Activated naive CD4-positive, alpha-beta T cell treated with anti-CD3 and anti-CD28 coated beads, Interleukin-2, amount 10 ng/mL, durations not matched to agents 7 days and 5 days (primary cell): ENCODE measurements at regions not wholly inside any gene's neighbourhood (a gene's known extent, or its start where the extent isn't known, plus 50 kb on each side); places are given as distances from the start of the nearest gene placed in this dataset.

Experiments
- CTCF ChIA-PET: fragments of 350-600 bp; sonication (Branson Sonifier 250); formaldehyde crosslinking; loops from one replicate; lab custom pipeline; 2021; ENCODE audit warnings: antibody characterized with exemption; lab: Charles Lee
- DNase-seq: peaks from one replicate; pipeline ENCODE4 v3.0.0-alpha.2; 2020
- H3K27ac Mint-ChIP-seq: one replicate; pipeline ENCODE4 v1.8.0; 2021; ENCODE audit warnings: mild to moderate bottlenecking, moderate library complexity, mixed read lengths
- H3K27me3 Mint-ChIP-seq: one replicate; pipeline ENCODE4 v1.8.0; 2021; ENCODE audit warnings: mild to moderate bottlenecking, mixed read lengths
- H3K36me3 Mint-ChIP-seq: one replicate; pipeline ENCODE4 v1.8.0; 2021; ENCODE audit warnings: mixed read lengths
- H3K4me1 Mint-ChIP-seq: one replicate; pipeline ENCODE4 v1.8.0; 2021; ENCODE audit warnings: mixed read lengths
- H3K4me3 Mint-ChIP-seq: one replicate; pipeline ENCODE4 v1.8.0; 2021; ENCODE audit warnings: mild to moderate bottlenecking, moderate library complexity, mixed read lengths
- H3K9me3 Mint-ChIP-seq: one replicate; pipeline ENCODE4 v1.8.0; 2021; ENCODE audit warnings: mixed read lengths

DNA sequence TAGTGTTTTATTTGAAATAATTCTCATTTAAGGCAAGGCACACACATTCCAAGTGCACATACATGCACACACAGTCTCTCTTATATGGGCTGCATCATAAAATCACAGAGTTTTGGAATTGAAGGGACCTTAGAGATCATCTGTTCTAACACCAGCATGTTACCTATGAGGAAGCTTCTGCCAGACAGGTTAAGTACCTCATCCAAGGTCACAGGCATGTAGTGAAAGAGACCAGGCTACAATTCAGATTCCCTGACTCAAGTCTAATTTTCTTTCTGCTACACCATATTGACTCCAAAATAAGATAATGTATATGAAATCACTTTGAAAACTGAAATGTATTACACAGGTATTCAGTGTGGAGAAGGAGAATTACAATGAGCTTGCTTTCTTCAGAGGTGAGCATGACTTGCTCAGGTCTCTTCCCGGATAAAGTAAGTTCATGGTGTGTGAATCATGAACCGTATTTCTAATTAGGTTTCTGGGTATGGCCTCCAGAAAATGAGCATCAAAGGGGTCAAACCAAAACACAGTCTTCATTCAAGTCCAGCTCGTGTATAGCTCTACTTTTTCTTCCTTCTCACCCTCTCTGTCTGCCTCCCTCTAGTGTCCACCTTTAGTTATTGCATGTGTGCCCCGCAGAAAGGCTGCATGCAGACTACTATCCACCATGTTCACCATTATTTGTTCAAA lies 411.9 kb downstream of the FUT8 start:
- Mint-ChIP-seq H3K4me3 (no peak overlapping the region), H3K36me3 (peaks cover 3% of the 10 kb centered on the region), H3K27ac (no peak overlapping the region), H3K9me3 (no peaks in the 10 kb centered on the region), H3K4me1 (peaks cover 48% of the 10 kb centered on the region), H3K27me3 (peaks cover 9% of the 10 kb centered on the region)
- peak; percentile 71 for DNase-seq
- CTCF ChIA-PET: interaction anchor here (0.5 to 6.0 kb wide), 47 partner anchors 9 to 839 kb away, joined by 3 to 64 read pairs (median 4); partner anchors contain the start of gene FNTB

DNA sequence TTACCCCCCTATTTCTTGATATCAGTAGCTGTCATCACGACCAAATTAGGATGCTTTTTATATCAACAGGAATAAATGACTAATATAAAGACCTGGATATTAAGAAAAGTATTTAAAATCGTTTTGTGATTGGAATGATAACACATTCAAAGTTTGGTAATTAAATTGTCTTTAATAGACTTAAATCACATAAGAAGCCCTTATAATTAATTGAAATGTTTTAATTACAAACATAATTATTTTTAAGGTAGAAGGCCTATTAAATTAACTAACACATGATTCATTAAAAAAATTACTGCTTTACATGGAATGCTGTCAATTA lies 412.4 kb downstream of the FUT8 start:
- no peaks in the 10 kb centered on the region for H3K9me3 Mint-ChIP-seq
- H3K4me1 Mint-ChIP-seq: peaks cover 48% of the 10 kb centered on the region
- peaks cover 7% of the 10 kb centered on the region for H3K36me3 Mint-ChIP-seq
- no peak overlapping the region for H3K4me3 Mint-ChIP-seq
- no peak for DNase-seq
- no peak overlapping the region for H3K27ac Mint-ChIP-seq
- CTCF ChIA-PET: interaction anchor here (0.6 to 6.0 kb wide), 37 partner anchors 10 to 839 kb away, joined by 3 to 64 read pairs (median 4); partner anchors contain the start of gene FNTB
- H3K27me3 Mint-ChIP-seq: peaks cover 9% of the 10 kb centered on the region

DNA sequence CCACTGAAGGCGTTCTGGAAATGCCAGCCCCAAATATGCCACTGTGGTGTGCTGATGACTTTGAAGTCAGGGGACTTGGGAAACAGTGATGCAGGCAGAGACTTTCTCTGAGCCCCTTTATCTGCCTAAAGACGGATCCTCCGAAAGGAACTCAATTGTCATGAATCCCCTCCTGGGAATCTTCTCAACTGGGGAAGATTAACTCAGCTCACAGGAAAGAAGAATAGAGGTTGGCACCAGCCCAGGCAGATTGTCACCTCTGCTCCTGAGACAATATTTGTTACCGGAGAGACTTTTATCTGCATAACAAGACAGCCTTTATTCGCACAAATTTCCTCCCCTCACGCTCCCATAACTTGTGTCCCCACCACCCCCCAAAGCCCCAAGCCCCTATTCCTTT lies 414.4 kb downstream of the FUT8 start:
- peaks cover 9% of the 10 kb centered on the region for H3K27me3 Mint-ChIP-seq
- H3K36me3 Mint-ChIP-seq: peaks cover 15% of the 10 kb centered on the region
- no peak for DNase-seq
- H3K9me3 Mint-ChIP-seq: peaks cover 6% of the 10 kb centered on the region
- CTCF ChIA-PET: interaction anchor here (3.7 to 4.4 kb wide), 2 partner anchors 20 to 132 kb away, joined by 17 to 64 read pairs; no protein-coding TSS in a partner anchor
- H3K27ac Mint-ChIP-seq: no peak overlapping the region
- no peak overlapping the region for H3K4me3 Mint-ChIP-seq
- peaks cover 43% of the 10 kb centered on the region for H3K4me1 Mint-ChIP-seq

DNA sequence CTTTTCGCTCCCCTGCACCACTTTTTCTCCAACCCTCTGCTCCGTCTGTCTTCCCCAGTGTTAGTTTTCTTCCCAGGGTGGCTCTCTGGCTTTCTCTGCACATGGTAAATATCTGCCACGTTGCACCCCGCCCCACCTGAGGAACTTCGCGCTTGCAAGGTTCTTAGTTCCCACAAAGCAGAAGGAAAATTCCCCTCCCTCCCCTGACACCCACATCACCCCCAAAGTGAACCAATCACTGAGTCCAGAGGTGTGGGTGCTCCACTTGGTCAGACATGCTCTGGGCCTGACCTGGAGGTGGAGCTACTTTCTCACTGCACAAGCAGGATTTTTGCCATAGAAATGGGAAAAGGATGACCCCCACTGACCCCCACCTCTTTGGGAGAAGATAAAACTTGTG lies 415.0 kb downstream of the FUT8 start:
- Mint-ChIP-seq H3K4me1 (peaks cover 46% of the 10 kb centered on the region), H3K27ac (no peak overlapping the region), H3K4me3 (no peak overlapping the region), H3K36me3 (peaks cover 15% of the 10 kb centered on the region), H3K27me3 (peaks cover 9% of the 10 kb centered on the region), H3K9me3 (peaks cover 6% of the 10 kb centered on the region)
- CTCF ChIA-PET: interaction anchor here (3.7 kb wide), 1 partner anchor 132 kb away, joined by 64 read pairs; no protein-coding TSS in a partner anchor
- no peak for DNase-seq

DNA sequence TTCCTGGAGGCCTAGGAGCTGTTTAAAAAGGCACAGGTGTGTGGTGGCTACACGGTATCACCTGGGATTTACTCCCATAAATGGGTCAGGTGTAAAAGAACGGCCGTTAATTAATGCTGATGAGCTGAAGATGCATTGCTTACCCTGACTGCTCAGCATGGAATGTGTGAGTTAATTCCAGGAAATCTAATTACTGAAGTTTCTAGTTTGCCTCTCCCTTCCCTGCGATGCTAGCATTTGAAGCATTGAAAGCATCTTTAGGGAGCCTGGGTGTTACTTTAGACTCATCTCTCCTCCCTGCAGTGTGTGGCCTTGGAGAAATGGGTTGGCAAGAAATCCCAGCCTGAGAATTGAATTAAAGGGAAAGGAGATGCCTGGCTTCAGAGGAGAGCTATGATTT lies 415.9 kb downstream of the FUT8 start:
- Mint-ChIP-seq H3K36me3 (peaks cover 15% of the 10 kb centered on the region), H3K27ac (no peak overlapping the region), H3K27me3 (peaks cover 9% of the 10 kb centered on the region), H3K9me3 (peaks cover 6% of the 10 kb centered on the region), H3K4me3 (no peak overlapping the region), H3K4me1 (peaks cover 54% of the 10 kb centered on the region)
- no peak for DNase-seq
- CTCF ChIA-PET: interaction anchor here (1.0 to 1.2 kb wide), 3 partner anchors 131 to 664 kb away, joined by 3 to 6 read pairs (median 3); no protein-coding TSS in a partner anchor

DNA sequence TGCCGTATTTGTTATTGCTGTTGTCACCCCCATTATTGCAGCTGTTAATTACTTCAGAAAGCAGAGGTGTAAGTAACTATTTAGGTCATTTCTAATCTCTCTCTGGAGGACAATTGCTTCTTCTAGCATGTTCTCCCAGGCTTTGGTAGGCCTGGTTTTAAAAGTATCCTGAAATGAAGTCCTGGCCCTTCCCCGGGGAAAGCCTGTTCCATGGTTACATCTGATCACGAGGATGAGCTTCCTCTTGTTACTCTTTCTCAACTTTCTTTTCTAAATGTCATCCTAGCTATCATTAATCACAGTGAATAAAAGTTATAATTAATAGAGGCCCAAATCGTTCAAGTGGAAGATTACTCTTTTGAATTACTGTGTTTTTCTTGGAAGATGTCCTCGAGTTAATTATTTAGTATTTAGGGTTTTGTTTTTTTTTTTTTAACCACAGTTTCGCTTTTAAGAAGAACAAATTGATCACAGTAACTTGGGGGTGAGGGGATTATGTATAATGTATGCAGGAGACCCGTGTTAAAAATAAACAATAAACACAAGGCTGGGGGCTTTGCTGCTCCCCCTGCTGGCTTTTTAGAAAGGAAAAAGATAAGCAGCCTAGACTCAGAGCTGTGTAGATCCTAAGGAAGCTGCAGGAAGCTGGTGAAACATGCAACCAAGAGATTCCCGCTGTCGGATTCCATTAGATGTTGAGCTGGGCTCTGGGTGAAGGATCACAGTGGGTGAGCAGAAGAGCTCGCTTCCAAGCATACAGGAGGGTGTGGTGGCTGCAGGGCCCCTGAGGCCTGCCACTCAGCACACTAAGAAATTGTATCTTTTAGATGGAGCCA lies 420.1 kb downstream of the FUT8 start:
- Mint-ChIP-seq H3K4me1 (peaks cover 56% of the 10 kb centered on the region), H3K27ac (no peak overlapping the region), H3K4me3 (no peak overlapping the region)

DNA sequence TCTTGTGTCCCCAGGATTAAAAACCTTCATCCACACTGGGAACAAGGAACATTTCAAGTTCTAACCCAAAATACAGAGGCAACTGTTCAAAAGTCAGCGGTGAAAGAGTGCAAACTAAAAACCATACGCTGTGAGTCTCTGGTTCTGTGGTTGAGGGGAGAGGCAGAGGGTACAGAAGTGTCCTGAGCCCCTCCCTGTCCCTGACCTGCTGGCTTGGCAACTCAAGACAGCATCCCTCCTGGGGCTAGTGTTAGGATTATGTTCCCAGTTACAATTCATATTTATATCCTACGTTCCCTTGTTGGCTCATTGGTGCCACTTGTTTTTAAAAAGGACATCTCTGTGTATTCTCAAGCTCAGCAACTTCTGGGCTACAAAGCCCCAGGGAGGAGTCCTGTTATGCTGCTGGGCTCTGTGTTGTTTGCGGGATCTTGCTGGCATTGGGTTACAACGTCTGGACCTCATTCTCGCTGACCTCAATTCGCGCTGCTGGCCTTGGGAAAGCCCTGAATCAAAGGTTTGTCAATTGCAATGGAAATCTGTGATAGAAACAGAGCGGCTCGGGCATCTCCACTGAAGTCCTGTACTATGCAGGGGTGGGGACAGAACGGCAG lies 420.8 kb downstream of the FUT8 start:
- CTCF ChIA-PET: interaction anchor here (0.6 to 1.5 kb wide), 5 partner anchors 14 to 423 kb away, joined by 3 to 4 read pairs (median 3); no protein-coding TSS in a partner anchor
- H3K4me1 Mint-ChIP-seq: peaks cover 56% of the 10 kb centered on the region

More for the DNA sequence above, 420.1 kb downstream of the FUT8 start:
- peaks cover 5% of the 10 kb centered on the region for H3K27me3 Mint-ChIP-seq
- CTCF ChIA-PET: interaction anchor here (0.6 to 1.5 kb wide), 6 partner anchors 11 to 422 kb away, joined by 3 to 4 read pairs (median 3); no protein-coding TSS in a partner anchor
- no peak for DNase-seq
- peaks cover 6% of the 10 kb centered on the region for H3K9me3 Mint-ChIP-seq
- peaks cover 20% of the 10 kb centered on the region for H3K36me3 Mint-ChIP-seq

DNA sequence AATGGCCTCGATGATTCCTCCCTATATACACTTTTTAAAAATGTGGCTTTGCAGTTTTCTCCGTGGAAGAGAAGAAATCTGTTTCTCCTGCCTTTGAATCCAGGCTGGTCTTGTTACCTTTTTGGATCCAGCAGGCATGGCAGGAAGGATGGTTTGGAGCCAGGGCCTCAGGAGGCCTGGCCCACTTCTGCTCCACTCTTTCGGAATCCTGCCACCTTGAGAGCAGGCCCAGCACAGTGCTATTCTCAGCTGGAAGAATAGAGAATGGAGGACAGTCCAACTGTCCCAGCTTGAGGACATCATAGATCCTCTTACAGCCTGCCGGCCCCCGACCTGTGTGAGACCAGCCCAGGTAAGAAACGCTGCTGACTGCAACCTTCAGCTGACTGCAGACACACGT lies 421.5 kb downstream of the FUT8 start:
- H3K27me3 Mint-ChIP-seq: no peaks in the 10 kb centered on the region
- no peak for DNase-seq
- CTCF ChIA-PET: interaction anchor here (1.2 to 1.6 kb wide), 2 partner anchors 17 to 127 kb away, joined by 3 to 6 read pairs; no protein-coding TSS in a partner anchor
- no peak overlapping the region for H3K4me3 Mint-ChIP-seq
- H3K9me3 Mint-ChIP-seq: peaks cover 8% of the 10 kb centered on the region
- peaks cover 58% of the 10 kb centered on the region for H3K4me1 Mint-ChIP-seq
- H3K36me3 Mint-ChIP-seq: peaks cover 25% of the 10 kb centered on the region
- H3K27ac Mint-ChIP-seq: no peak overlapping the region

More for the DNA sequence above, 420.8 kb downstream of the FUT8 start:
- Mint-ChIP-seq H3K27ac (no peak overlapping the region), H3K36me3 (peaks cover 24% of the 10 kb centered on the region), H3K4me3 (no peak overlapping the region), H3K27me3 (peaks cover 4% of the 10 kb centered on the region), H3K9me3 (peaks cover 6% of the 10 kb centered on the region)
- DNase-seq: no peak

DNA sequence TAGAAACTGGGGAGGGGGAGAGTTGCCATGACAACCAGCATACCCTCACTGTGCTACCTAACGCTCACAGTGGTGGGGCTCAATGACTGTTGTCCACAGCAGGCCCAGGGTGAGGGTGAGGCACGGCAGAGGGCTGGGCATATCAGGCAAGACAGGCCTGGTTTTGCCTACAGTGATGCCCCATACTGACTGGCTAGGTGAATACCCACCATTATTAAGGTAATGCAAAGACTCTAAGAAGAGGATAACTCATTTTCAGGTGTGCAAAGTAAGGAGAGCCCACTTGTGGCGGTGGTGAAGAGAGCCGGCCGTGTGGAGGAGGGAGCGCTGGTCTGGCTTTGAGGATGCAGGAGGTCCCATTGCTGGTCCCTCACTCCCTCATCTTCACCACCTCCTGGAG lies 422.3 kb downstream of the FUT8 start:
- Mint-ChIP-seq H3K27ac (no peak overlapping the region), H3K36me3 (peaks cover 22% of the 10 kb centered on the region), H3K4me1 (peaks cover 64% of the 10 kb centered on the region), H3K27me3 (no peaks in the 10 kb centered on the region), H3K4me3 (no peak overlapping the region), H3K9me3 (peaks cover 10% of the 10 kb centered on the region)
- CTCF ChIA-PET: interaction anchor here (0.6 to 1.6 kb wide), 2 partner anchors 114 to 126 kb away, joined by 3 to 6 read pairs; no protein-coding TSS in a partner anchor
- no peak for DNase-seq

DNA sequence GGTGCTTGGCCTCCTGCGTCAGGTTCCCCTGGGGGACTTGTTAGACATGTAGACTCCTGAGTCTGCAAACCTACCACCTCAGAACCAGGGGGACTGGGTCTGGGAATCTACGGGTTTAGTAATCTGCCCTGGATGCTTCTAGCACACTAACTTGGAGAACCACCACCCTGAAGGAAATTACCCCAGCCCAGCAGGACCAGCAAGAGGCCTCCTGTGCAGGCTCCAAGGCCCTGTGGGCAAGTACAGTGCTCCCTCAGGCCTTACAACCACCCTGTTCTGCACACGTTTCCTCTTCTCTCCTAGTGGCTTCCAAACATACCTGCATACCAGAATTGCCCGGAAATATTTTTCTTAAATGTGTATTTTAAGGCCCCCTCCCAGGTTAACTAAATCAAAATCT lies 423.0 kb downstream of the FUT8 start:
- CTCF ChIA-PET: interaction anchor here (0.6 to 1.6 kb wide), 2 partner anchors 113 to 125 kb away, joined by 3 to 6 read pairs; no protein-coding TSS in a partner anchor
- Mint-ChIP-seq H3K27me3 (no peaks in the 10 kb centered on the region), H3K36me3 (peaks cover 17% of the 10 kb centered on the region)

DNA sequence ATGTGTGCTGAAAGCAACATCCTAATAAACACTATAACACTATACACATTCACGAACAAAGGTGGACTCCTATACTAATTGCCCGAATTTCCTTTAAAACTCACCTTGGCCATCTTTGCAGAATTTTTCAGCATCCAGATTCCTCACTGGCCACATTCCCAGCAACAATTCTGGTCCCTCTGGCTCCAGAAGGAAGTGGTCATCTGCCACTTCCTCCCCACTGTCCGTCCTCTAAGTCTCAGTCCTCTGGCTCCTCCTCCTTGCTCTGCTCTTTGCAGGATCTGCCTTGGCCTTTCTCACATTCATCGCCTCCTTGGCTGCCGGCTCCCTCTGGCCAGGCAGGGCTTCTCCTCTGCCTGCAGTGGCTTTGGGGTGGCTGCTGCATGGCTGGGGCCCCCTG lies 426.0 kb downstream of the FUT8 start:
- Mint-ChIP-seq H3K4me3 (no peak overlapping the region), H3K36me3 (peaks cover 26% of the 10 kb centered on the region), H3K27me3 (no peaks in the 10 kb centered on the region), H3K4me1 (peaks cover 84% of the 10 kb centered on the region), H3K27ac (peak overlapping the region; percentile 38), H3K9me3 (peaks cover 8% of the 10 kb centered on the region)
- no peak for DNase-seq
- CTCF ChIA-PET: interaction anchor here (0.5 to 1.2 kb wide), 3 partner anchors 14 to 121 kb away, joined by 3 to 7 read pairs (median 3); no protein-coding TSS in a partner anchor

More for the DNA sequence above, 423.0 kb downstream of the FUT8 start:
- no peak overlapping the region for H3K27ac Mint-ChIP-seq
- H3K9me3 Mint-ChIP-seq: peaks cover 6% of the 10 kb centered on the region
- no peak for DNase-seq
- H3K4me1 Mint-ChIP-seq: peaks cover 71% of the 10 kb centered on the region
- no peak overlapping the region for H3K4me3 Mint-ChIP-seq

DNA sequence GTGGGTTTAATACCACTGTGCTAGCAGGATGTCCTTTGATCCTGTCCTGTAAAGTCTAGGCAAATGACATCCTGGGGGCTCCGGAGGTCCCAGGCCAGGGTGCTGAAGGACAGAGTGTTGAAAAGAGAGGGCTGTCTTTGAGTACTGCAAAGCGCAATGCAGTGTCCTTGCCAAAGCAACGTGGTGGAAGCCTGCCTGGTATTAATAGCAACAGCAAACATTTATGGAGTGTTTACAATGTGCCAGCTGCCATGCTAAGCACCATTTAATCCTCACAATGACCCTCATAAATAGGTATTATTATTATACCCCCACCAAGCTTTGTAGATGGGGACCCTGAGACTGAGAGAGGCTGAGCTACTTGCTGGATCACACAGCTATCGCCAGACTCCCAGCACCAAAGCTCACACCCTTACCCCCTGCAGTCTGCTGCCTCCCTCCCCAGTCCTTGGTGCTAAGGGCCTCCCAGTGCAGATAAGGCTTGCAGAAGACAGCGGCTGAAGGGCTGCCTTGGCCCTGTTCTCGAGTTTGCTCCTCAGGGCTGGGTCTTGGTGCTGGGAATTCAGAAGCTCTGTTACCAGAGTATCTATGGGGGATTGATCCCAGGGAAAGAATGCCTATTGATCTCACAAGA lies 427.7 kb downstream of the FUT8 start:
- H3K27ac Mint-ChIP-seq: no peak overlapping the region
- H3K36me3 Mint-ChIP-seq: peaks cover 32% of the 10 kb centered on the region
- no peak for DNase-seq
- peaks cover 8% of the 10 kb centered on the region for H3K9me3 Mint-ChIP-seq
- peaks cover 81% of the 10 kb centered on the region for H3K4me1 Mint-ChIP-seq
- H3K4me3 Mint-ChIP-seq: no peak overlapping the region
- H3K27me3 Mint-ChIP-seq: no peaks in the 10 kb centered on the region
- CTCF ChIA-PET: interaction anchor here (1.0 kb wide), 1 partner anchor 16 kb away, joined by 3 read pairs; no protein-coding TSS in a partner anchor

DNA sequence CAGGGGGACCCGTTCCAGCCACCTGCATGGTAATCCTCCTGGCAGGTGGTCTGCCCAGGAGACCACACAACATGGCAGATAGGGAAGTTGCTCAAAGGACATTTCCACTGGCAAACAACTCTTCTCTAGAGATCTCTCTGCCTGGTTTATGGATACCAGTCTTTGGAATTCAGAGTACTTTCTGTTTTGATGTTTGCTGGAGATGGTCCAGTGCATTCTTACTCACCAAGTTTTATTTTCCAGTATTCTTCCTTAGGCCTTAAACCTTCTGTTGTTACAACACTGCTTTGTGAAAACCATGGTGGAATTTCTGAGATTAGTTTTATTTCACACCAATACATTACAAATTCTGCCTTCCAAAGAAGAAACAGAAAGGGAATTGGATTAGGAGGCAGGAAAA lies 428.3 kb downstream of the FUT8 start:
- H3K36me3 Mint-ChIP-seq: peaks cover 34% of the 10 kb centered on the region
- CTCF ChIA-PET: interaction anchor here (1.0 kb wide), 1 partner anchor 16 kb away, joined by 3 read pairs; no protein-coding TSS in a partner anchor
- H3K27ac Mint-ChIP-seq: no peak overlapping the region
- peaks cover 83% of the 10 kb centered on the region for H3K4me1 Mint-ChIP-seq
- no peak overlapping the region for H3K4me3 Mint-ChIP-seq
- H3K27me3 Mint-ChIP-seq: no peaks in the 10 kb centered on the region
- peaks cover 10% of the 10 kb centered on the region for H3K9me3 Mint-ChIP-seq
- no peak for DNase-seq
